Vagina (tissue), 2 donors: ENCODE measurements at regions not wholly inside any gene's neighbourhood (a gene's known extent, or its start where the extent isn't known, plus 50 kb on each side); places are given as distances from the start of the nearest gene placed in this dataset.
A peak's percentile ranks its signal among the peaks of the same experiment; 100 is the strongest.

Experiments used
- DNase-seq, 2 donors: peaks; one replicate each; pipeline ENCODE4 v3.0.0-alpha.2; 2017; ENCODE audit errors: extremely low spot score in 2 of 2
- H3K27ac ChIP-seq: fragments of 200-600 bp; sonication (generic); one replicate; pipeline ENCODE4 v1.5.1; 2019
- H3K27me3 ChIP-seq: fragments of 200-600 bp; sonication (generic); one replicate; pipeline ENCODE4 v1.5.1; 2019
- H3K36me3 ChIP-seq, 2 donors: fragments of 200-600 bp; sonication (generic); one replicate each; pipeline ENCODE4 v1.5.1; 2017 to 2019
- H3K4me1 ChIP-seq: fragments of 200-600 bp; sonication (generic); one replicate; pipeline ENCODE4 v1.5.1; 2019
- H3K4me3 ChIP-seq, 2 donors: fragments of 200-600 bp; sonication (generic); 1 replicate in 1 of 2; 2 replicates in 1 of 2; pipeline ENCODE4 v1.5.1; 2016 to 2019
- H3K9me3 ChIP-seq: fragments of 200-600 bp; sonication (generic); one replicate; pipeline ENCODE4 v1.5.1; 2019
- CTCF ChIP-seq, 3 experiments: fragments of 450-650 bp in 2 of 3; fragments of 200-600 bp in 1 of 3; sonication (generic) in 1 of 3; IDR thresholded peaks; one replicate each; pipeline ENCODE4 v1.5.1; 2017 to 2019; ENCODE audit warnings: antibody characterized with exemption in 3 of 3, mild to moderate bottlenecking in 2 of 3, moderate library complexity in 2 of 3
- POLR2A ChIP-seq, 2 donors: fragments of 450-650 bp; IDR thresholded peaks; one replicate each; pipeline ENCODE4 v1.6.1; 2017; ENCODE audit warnings: antibody characterized with exemption in 2 of 2, mild to moderate bottlenecking in 2 of 2, moderate library complexity in 2 of 2
- POLR2AphosphoS5 ChIP-seq, 2 donors: sonication (generic); formaldehyde crosslinking; IDR thresholded peaks; one replicate each; pipeline ENCODE4 v1.9.0; 2017; ENCODE audit warnings: antibody characterized with exemption in 2 of 2, mild to moderate bottlenecking in 2 of 2, low read depth in 1 of 2; ENCODE audit not compliant: insufficient read depth in 1 of 2
- intact Hi-C: fragments of 100-400 bp; cut with DNase I; formaldehyde crosslinking; loops from one replicate; pipeline ENCODE4 v1.15.1; 2023

- Histone ChIP-seq H3K27ac (no peak overlapping the region), H3K9me3 (no peaks in the 10 kb centered on the region), H3K4me1 (no peaks in the 10 kb centered on the region), H3K27me3 (no peaks in the 10 kb centered on the region), H3K36me3 (no peaks in the 10 kb centered on the region), H3K4me3 (no peak overlapping the region)
- DNase-seq: no peak
- intact Hi-C loops: no loop called here
- TF ChIP-seq POLR2A (IDR thresholded peaks at IDR 0.05) (no peak), POLR2AphosphoS5 (IDR thresholded peaks at IDR 0.05; ENCODE audit: insufficient read depth in 1 of 2, low read depth in 1 of 2) (no peak), CTCF (IDR thresholded peaks at IDR 0.05) (no peak)
These were observed 371.8 kb upstream of the RPS23 start for GRCh38 chr5:82649943-82650342.

- Histone ChIP-seq H3K4me3 (no peak overlapping the region), H3K27ac (no peak overlapping the region), H3K36me3 (no peaks in the 10 kb centered on the region), H3K27me3 (no peaks in the 10 kb centered on the region), H3K4me1 (peaks cover 5% of the 10 kb centered on the region), H3K9me3 (no peaks in the 10 kb centered on the region)
- intact Hi-C loops: no loop called here
- DNase-seq: no peak
- TF ChIP-seq POLR2AphosphoS5 (IDR thresholded peaks at IDR 0.05; ENCODE audit: insufficient read depth in 1 of 2, low read depth in 1 of 2) (no peak), CTCF (IDR thresholded peaks at IDR 0.05) (no peak), POLR2A (IDR thresholded peaks at IDR 0.05) (no peak)
These were observed 366.6 kb upstream of the RPS23 start for GRCh38 chr5:82644766-82645165.

- no peaks in the 10 kb centered on the region for H3K9me3 ChIP-seq
- no peak overlapping the region for H3K27ac ChIP-seq
- no peak for DNase-seq
- no peaks in the 10 kb centered on the region for H3K27me3 ChIP-seq
- intact Hi-C loops: no loop called here
- peaks cover 11% of the 10 kb centered on the region for H3K4me1 ChIP-seq
- no peak overlapping the region for H3K4me3 ChIP-seq
- H3K36me3 ChIP-seq: no peaks in the 10 kb centered on the region
- TF ChIP-seq POLR2AphosphoS5 (IDR thresholded peaks at IDR 0.05; ENCODE audit: insufficient read depth in 1 of 2, low read depth in 1 of 2): no peak
- no peak for TF ChIP-seq POLR2A (IDR thresholded peaks at IDR 0.05)
- TF ChIP-seq CTCF (IDR thresholded peaks at IDR 0.05): no peak
These were observed 366.1 kb upstream of the RPS23 start for GRCh38 chr5:82644229-82644628.

- TF ChIP-seq POLR2A (IDR thresholded peaks at IDR 0.05) (no peak), POLR2AphosphoS5 (IDR thresholded peaks at IDR 0.05; ENCODE audit: insufficient read depth in 1 of 2, low read depth in 1 of 2) (no peak), CTCF (IDR thresholded peaks at IDR 0.05) (no peak)
- DNase-seq: no peak
- Histone ChIP-seq H3K27me3 (no peaks in the 10 kb centered on the region), H3K9me3 (no peaks in the 10 kb centered on the region), H3K27ac (no peak overlapping the region), H3K4me1 (peaks cover 14% of the 10 kb centered on the region), H3K36me3 (no peaks in the 10 kb centered on the region), H3K4me3 (no peak overlapping the region)
- intact Hi-C loops: no loop called here
These were observed 364.2 kb upstream of the RPS23 start for GRCh38 chr5:82642313-82642712.

GRCh38 chr5:82641331-82642003 is 363.3 kb upstream of the RPS23 start:
- H3K27me3 ChIP-seq: no peaks in the 10 kb centered on the region
- H3K9me3 ChIP-seq: no peaks in the 10 kb centered on the region
- H3K27ac ChIP-seq: no peak overlapping the region
- H3K4me1 ChIP-seq: peaks cover 14% of the 10 kb centered on the region
- H3K4me3 ChIP-seq: no peak overlapping the region
- peak in 1 of 2 donors; percentile 77 for TF ChIP-seq POLR2AphosphoS5 (IDR thresholded peaks at IDR 0.05; ENCODE audit: insufficient read depth in 1 of 2, low read depth in 1 of 2)
- no peak for TF ChIP-seq POLR2A (IDR thresholded peaks at IDR 0.05)
- peak; percentile 30 to 77 (median 52) for TF ChIP-seq CTCF (IDR thresholded peaks at IDR 0.05)
- no peak for DNase-seq
- intact Hi-C loops: no loop called here
- H3K36me3 ChIP-seq: no peaks in the 10 kb centered on the region
